ENCODE measurements at regions not wholly inside any gene's neighbourhood (a gene's known extent, or its start where the extent isn't known, plus 50 kb on each side); places are given as distances from the start of the nearest gene placed in this dataset.
A peak's percentile ranks its signal among the peaks of the same experiment; 100 is the strongest.

DNA sequence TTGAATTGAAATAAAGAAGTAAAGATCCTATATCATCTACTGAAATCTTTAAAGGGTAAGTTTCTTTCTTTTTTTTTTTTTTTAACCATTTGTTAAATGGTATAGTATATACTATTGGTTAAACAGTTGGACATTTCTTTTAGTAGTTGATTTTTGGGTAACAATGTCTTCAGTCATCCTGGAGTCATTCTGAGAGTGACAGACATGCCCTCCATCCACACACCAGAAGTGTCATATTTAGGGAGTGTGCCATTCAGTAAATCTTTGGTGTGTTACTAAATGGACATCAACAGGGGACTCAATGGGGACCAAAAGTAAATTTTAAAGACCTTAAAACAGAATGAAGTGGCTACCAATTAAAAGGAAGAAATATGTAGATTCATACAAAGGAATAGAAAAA lies 50.8 kb upstream of the SLC39A10 start:
- no peak for DNase-seq (ENCODE audit: low spot score)

- DNase-seq (ENCODE audit: low spot score), result no peak
Measured at GRCh38 chr2:195604706-195605105, 52.3 kb upstream of the SLC39A10 start.

DNA sequence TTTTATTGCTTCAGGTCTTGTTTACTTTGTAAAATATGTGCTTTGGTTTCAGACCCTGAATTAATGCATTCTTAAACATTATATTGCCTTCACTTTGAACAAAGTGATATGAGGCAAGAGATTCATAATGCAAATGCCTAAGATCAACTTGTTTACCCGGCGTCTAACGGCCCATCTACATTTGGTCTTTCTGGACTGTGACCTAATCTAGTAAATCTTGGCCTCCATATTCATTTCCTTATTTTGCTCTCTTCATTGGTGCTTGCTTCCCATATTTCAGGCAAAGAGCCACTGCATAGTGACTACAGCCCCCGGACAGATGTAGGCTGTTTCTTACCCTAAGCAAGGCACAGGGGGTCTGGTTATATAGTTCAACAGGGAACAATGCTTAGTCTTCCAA lies 53.0 kb upstream of the SLC39A10 start:
- DNase-seq (ENCODE audit: low spot score), result no peak

DNA sequence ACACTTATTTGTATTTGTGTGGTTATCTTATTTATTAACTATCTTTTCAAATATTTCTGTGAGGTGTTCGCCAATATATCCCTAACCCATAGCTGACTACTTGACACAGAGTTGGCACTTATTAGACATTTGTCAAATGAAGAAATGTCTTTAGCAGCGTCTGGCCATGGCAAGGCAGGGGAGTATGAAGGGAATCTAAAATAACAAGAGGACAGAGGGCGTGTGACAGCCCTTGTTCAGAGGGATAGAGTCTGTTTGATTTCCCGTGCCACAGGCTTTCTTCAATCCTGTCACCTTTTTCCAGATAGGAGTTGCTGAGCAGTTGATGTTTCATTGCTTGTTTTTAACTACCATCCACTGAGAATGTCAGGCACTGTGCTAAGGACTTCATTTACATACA lies 53.6 kb upstream of the SLC39A10 start:
- no peak for DNase-seq (ENCODE audit: low spot score)

DNA sequence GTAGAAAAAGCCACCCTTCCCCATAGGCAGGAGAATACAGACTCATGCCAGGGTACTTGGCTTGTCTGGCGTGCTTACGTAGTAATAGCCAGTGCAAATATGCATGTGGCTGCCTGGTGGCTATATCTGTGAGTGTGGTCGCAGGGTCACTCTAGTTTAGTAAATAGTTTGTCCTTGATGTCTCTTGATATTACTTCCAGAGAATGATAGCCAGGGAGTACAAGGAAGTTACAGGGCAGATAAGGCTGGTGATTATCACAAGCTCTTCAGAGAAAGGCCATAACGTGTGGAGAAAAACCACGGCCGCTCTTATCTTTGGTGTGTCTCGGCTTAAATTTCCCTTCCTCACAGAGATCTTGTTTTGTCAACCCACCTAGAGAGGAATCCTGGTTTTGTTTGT lies 54.3 kb upstream of the SLC39A10 start:
- DNase-seq (ENCODE audit: low spot score), result no peak

GRCh38 chr2:195601361-195601760 lies 55.7 kb upstream of the SLC39A10 start:
- DNase-seq (ENCODE audit: low spot score), result no peak

- no peak for DNase-seq (ENCODE audit: low spot score)
Measured at GRCh38 chr2:195600778-195601177, 56.2 kb upstream of the SLC39A10 start.

DNA sequence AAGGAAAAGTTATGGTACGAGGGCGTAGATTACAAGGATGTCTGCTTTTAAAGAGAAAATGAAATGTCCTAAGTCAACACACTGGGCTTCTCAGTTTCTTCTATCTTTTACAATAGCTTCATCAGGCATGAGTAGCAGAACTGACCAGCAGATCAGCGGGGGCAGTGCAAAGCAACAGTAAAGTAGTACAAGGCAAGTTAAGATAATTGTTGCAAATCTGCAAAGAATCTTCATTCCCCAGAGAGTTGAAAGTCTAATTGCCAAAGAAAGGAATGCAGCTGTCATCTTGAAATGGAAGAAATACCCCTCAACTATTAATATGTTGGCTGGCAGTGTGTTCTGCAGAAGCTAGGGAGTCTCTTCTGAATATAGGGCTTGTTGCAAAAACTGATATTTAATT lies 60.2 kb upstream of the SLC39A10 start:
- DNase-seq (ENCODE audit: low spot score), result no peak

DNA sequence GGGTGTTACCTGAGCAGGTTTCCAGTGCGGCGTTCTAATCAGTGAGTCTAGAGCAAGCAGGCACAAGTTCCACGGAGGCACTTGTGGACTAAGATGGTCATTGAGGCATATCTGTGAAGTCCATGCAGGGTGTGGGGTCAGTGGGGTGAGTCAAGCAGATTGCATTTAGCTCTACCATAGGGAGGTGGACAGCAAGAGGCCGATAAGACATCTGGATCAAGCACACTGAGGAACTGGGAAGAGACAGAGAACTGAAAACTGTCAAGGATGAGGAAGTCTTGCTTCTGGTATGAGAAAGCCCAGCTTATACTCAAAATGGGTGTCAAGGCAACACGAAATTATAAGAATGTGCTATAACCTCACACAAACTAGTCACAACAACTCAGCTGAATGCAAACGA lies 61.2 kb upstream of the SLC39A10 start:
- DNase-seq (ENCODE audit: low spot score), result no peak

DNA sequence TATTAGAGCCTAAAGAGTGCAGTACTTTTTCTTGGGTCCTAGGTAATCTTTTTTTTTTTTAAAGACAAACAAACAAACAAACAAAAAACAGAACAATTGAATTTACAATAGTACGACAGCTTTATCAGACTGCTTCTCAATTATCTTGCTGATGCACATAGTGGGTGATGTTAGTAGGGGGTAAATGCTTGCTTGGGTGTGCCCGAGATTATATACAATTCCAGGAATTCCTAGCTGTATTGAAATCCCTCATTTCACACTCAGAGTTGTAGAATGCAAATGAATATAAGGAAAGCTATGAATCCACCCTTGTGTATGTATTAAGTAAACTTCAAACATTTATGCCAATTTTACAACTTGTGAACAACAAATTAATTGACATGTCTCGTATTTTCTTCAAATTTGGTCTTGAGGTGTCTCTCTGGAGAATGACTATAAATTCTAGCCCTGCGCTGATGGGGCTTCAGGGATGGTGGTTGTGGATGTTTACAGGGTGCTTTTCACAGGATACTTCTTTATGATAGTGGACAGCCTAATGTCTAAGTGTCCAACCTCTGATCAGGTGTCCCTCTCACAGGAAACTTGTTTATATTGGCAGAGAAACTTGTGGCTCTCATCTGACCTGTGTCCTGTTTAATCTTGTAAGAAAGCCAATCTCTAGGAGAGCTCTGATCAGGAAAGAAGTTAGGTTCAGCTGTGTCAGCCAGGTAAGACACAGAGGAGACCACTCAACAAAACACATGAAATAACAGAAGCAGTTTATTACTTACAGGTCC lies 61.9 kb upstream of the SLC39A10 start:
- no peak for DNase-seq (ENCODE audit: low spot score)

GRCh38 chr2:195594248-195594647 lies 62.8 kb upstream of the SLC39A10 start:
- no peak for DNase-seq (ENCODE audit: low spot score)

GRCh38 chr2:195592105-195592504 lies 64.9 kb upstream of the SLC39A10 start:
- DNase-seq (ENCODE audit: low spot score), result no peak

GRCh38 chr2:195590861-195591205 lies 66.2 kb upstream of the SLC39A10 start:
- no peak for DNase-seq (ENCODE audit: low spot score)

DNA sequence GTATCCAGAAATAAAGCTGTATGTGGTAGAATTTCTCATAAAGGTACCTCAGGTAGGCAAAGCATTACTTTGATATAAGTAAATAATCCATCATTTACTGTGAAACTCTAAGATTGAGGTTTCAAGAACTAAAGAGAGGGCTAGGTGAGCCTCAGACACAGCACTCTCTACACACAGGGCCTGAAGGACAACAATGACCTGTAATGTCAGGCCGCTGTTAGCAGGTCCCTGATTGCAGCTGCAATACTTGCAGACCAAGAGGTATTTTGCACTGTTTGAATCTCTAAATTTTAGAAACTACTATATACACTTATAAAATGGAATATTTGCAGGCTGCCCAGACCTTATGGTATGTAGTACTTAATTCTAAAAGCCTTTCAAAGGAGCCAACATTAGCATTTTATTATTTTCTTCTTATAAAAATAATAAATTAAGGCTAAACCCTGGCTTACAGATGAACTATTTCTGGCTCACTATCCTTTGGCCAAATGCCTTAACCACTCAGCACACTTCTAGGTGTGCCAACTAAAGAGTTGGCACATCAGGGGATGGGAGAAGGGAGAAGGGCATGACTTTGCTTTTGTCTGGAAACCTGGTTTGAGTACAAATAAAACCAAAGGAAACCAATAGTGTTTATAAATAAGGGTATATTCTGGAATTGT lies 66.7 kb upstream of the SLC39A10 start:
- DNase-seq (ENCODE audit: low spot score), result no peak

- no peak for DNase-seq (ENCODE audit: low spot score)
Measured at GRCh38 chr2:195587966-195588365, 69.1 kb upstream of the SLC39A10 start.

DNA sequence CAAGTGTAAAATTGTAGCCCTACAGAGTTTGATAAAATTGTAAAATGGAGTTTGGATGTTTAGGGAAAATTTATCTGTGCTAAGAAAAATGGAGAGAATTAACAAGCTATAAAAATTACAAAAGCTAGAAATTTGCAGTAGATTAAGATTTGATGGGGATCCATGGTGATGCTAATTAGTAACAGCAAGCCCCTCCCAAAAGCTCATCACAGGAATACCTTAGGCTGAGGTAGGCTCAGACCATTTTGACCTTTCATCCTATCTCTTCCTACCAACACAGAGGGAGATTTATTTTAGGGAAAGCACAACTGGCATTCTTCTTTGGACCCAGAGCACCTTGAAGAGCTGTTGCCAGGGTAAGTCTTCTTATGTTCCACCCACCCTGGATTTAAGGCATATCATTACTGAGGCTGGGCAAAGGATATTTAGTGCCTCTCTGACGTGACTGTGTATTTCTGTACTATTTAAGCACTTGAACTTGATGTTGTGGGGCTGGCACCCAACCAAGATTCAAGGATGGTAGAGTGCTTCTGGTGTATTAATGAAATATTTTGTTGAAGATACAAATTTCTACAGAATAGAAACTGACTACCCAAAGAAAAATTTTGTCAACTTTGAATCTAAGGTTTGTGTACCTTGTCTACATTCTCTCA lies 70.8 kb upstream of the SLC39A10 start:
- no peak for DNase-seq (ENCODE audit: low spot score)

GRCh38 chr2:195582188-195582587 lies 74.8 kb upstream of the SLC39A10 start:
- DNase-seq (ENCODE audit: low spot score), result no peak

GRCh38 chr2:195579776-195580555 lies 77.1 kb upstream of the SLC39A10 start:
- no peak for DNase-seq (ENCODE audit: low spot score)

DNA sequence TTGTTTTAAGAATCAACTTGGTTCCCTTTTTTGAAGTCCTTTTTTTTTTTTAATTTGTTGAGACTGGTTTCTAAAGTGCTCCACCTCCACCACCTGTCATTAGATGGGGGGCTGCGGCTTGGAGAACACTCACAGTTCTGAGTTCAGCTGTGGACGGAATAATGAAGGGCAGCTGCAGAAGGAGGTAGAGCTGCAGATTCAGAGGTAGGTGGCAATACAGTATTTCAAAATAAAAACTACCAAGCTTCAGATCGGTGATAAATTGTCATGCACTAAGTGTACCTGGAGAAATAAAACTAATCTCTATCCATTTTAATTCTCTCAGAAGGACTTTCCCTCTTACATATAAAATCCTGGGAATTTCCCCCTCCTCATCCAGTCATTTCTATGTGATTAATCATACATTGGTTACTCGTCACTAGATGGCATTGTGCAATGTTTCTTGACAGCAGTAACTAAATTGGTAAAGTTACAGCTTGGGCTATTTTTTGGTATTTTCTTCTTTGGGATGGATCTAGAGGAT lies 81.1 kb upstream of the SLC39A10 start:
- peak; percentile 52 for DNase-seq (ENCODE audit: low spot score)

GRCh38 chr2:195575016-195575415 lies 82.0 kb upstream of the SLC39A10 start:
- no peak for DNase-seq (ENCODE audit: low spot score)

DNA sequence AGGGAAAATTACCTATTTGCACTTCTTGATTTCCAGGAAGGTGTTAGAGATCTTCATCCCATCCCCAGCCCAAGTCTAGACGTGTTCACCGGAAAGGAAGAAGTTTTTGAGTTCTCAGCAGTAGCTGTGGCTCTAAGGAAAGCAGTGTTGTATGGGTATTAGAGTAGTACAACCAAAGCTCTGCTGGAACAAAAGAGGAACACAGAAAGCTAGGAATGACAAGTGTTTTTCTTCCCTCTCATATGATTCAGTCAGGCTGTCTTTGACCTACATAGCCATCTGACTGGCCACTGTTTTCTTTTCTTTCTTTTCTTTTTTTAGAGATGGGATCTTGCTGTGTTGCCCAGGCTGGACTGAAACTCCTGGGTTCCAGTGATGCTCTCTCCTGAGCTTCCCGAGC lies 82.7 kb upstream of the SLC39A10 start:
- no peak for DNase-seq (ENCODE audit: low spot score)

- no peak for DNase-seq (ENCODE audit: low spot score)
Measured at GRCh38 chr2:195572895-195573683, 83.9 kb upstream of the SLC39A10 start.

Data from SW480 (cell line).